Naive thymus-derived CD4-positive, alpha-beta T cell (primary cell): ENCODE measurements at regions not wholly inside any gene's neighbourhood (a gene's known extent, or its start where the extent isn't known, plus 50 kb on each side); places are given as distances from the start of the nearest gene placed in this dataset.

Experiments
- ATAC-seq: fragments of 150-1000 bp; cut with Tn5 transposase; 2 replicates; pipeline ENCODE4 v1.10.0; 2021; ENCODE audit warnings: mild to moderate bottlenecking, moderate library complexity
- CTCF ChIA-PET: fragments of 350-600 bp; sonication (Branson Sonifier 250); formaldehyde crosslinking; loops from one replicate; lab custom pipeline; 2021; ENCODE audit warnings: antibody characterized with exemption; lab: Charles Lee
- POLR2A ChIA-PET: fragments of 350-600 bp; sonication (Branson Sonifier 250); formaldehyde crosslinking; loops from one replicate; lab custom pipeline; 2021; ENCODE audit warnings: antibody characterized with exemption, inconsistent platforms; lab: Charles Lee
- DNase-seq, 9 donors: peaks; one replicate each; pipeline versions ENCODE4 v3.0.0 to v3.0.0-alpha.2; 2020 to 2022; ENCODE audit warnings: mixed read lengths in 1 of 9
- H3K27ac ChIP-seq: one replicate; pipeline ENCODE4 v1.7.0; 2013; ENCODE audit warnings: mild to moderate bottlenecking, low read depth, low read length, moderate library complexity
- H3K27me3 ChIP-seq, 2 donors: one replicate each; pipeline ENCODE4 v1.7.0; 2013; ENCODE audit warnings: low read length in 2 of 2, mild to moderate bottlenecking in 2 of 2, moderate library complexity in 2 of 2; ENCODE audit not compliant: control insufficient read depth in 2 of 2, insufficient read depth in 2 of 2
- H3K36me3 ChIP-seq, 3 experiments: 1 replicate in 2 of 3; 2 replicates in 1 of 3; pipeline ENCODE4 v1.7.0; 2013; ENCODE audit warnings: low read length in 3 of 3, mild to moderate bottlenecking in 3 of 3, moderate library complexity in 1 of 3; ENCODE audit not compliant: insufficient read depth in 3 of 3, control insufficient read depth in 2 of 3
- H3K4me1 ChIP-seq, 2 donors: one replicate each; pipeline ENCODE4 v1.7.0; 2013; ENCODE audit warnings: low read length in 2 of 2, mild to moderate bottlenecking in 2 of 2, moderate library complexity in 1 of 2; ENCODE audit not compliant: control insufficient read depth in 2 of 2, insufficient read depth in 2 of 2
- H3K4me3 ChIP-seq: 2 replicates; pipeline ENCODE4 v1.7.0; 2013; ENCODE audit warnings: mild to moderate bottlenecking, low read length
- H3K9me3 ChIP-seq, 3 experiments: 1 replicate in 2 of 3; 2 replicates in 1 of 3; pipeline ENCODE4 v1.7.0; 2013; ENCODE audit warnings: low read length in 3 of 3; ENCODE audit not compliant: control insufficient read depth in 2 of 3
- H3K27ac Mint-ChIP-seq, 9 donors: one replicate each; pipeline ENCODE4 v1.8.0; 2020 to 2022; ENCODE audit warnings: mixed read lengths in 9 of 9, mild to moderate bottlenecking in 8 of 9, moderate library complexity in 5 of 9, inconsistent platforms in 2 of 9
- H3K27me3 Mint-ChIP-seq, 5 donors: one replicate each; pipeline ENCODE4 v1.8.0; 2021 to 2022; ENCODE audit warnings: mixed read lengths in 5 of 5, mild to moderate bottlenecking in 1 of 5
- H3K36me3 Mint-ChIP-seq, 5 donors: one replicate each; pipeline ENCODE4 v1.8.0; 2020 to 2022; ENCODE audit warnings: mixed read lengths in 5 of 5, mild to moderate bottlenecking in 3 of 5, inconsistent platforms in 1 of 5
- H3K4me1 Mint-ChIP-seq, 7 donors: one replicate each; pipeline ENCODE4 v1.8.0; 2020 to 2022; ENCODE audit warnings: mixed read lengths in 7 of 7, mild to moderate bottlenecking in 3 of 7, inconsistent platforms in 1 of 7
- H3K4me3 Mint-ChIP-seq, 10 donors: one replicate each; pipeline ENCODE4 v1.8.0; 2020 to 2022; ENCODE audit warnings: mild to moderate bottlenecking in 10 of 10, mixed read lengths in 10 of 10, moderate library complexity in 6 of 10, inconsistent platforms in 2 of 10
- H3K9me3 Mint-ChIP-seq, 11 donors: one replicate each; pipeline ENCODE4 v1.8.0; 2020 to 2022; ENCODE audit warnings: mixed read lengths in 11 of 11, mild to moderate bottlenecking in 4 of 11, inconsistent platforms in 1 of 11, moderate library complexity in 1 of 11
- intact Hi-C, 2 donors: fragments of 100-400 bp; cut with micrococcal nuclease; formaldehyde crosslinking; loops; one replicate each; pipeline ENCODE4 v1.15.1; 2023

DNA sequence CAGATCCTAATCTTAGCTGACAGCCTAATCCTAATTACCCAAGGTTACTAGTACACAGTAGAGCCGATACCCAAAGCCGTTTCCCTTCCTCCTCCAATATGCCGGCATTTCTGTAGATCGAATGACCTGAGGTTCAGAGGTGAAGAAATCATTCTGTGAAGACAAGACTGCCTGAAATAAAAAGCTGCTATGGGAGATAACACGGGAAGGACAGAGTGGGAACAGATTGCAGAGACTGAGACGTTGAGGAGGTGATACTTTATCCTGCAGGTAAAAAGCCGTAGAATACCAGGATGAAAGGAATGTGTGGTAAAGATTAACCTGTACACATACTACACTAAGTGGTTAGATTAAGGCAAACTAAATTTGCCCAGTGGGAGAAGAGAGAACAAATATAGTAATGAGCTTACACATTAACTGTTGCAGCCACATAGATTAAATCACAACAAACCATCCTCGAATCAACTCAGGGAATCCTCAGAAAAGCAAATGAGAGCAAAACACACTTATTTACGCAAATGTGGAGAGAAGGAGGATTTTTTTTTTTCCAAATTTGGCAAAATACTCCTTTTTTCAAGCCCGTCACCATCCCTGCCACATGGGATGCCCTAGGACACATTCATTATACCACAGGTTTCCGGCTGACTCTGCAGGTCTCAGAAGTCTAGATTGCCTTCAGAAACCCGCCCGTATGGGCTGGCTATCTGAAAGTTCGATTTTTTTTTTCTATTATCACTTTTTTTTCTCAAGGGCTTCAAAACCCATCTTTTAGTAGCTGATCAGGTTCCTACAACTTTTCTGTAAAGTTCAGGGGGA, 188.0 kb downstream of the TTC8 start:
- Mint-ChIP-seq H3K9me3 (no peaks in the 10 kb centered on the region), H3K27me3 (peaks cover 14 to 24% (median 15%) of the 10 kb centered on the region in 5 donors), H3K4me3 (no peak overlapping the region), H3K36me3 (no peaks in the 10 kb centered on the region), H3K27ac (no peak overlapping the region), H3K4me1 (peaks cover 0 to 4% (median 0%) of the 10 kb centered on the region in 7 donors)
- H3K4me3 ChIP-seq, result no peak overlapping the region
- no peaks in the 10 kb centered on the region for H3K4me1 ChIP-seq
- H3K9me3 ChIP-seq, result no peaks in the 10 kb centered on the region
- ATAC-seq, result no peak
- no peak for DNase-seq
- intact Hi-C loops, result loop anchor here (2.0 to 10.0 kb wide), 4 partner anchors 345 to 520 kb away; no protein-coding TSS in a partner anchor
- H3K27me3 ChIP-seq, result no peaks in the 10 kb centered on the region
- H3K27ac ChIP-seq, result no peak overlapping the region
- ChIA-PET CTCF (interaction anchor here (0.6 kb wide), 1 partner anchor 228 kb away, joined by 4 read pairs; no protein-coding TSS in a partner anchor), POLR2A (no interaction called here)
- no peaks in the 10 kb centered on the region for H3K36me3 ChIP-seq

DNA sequence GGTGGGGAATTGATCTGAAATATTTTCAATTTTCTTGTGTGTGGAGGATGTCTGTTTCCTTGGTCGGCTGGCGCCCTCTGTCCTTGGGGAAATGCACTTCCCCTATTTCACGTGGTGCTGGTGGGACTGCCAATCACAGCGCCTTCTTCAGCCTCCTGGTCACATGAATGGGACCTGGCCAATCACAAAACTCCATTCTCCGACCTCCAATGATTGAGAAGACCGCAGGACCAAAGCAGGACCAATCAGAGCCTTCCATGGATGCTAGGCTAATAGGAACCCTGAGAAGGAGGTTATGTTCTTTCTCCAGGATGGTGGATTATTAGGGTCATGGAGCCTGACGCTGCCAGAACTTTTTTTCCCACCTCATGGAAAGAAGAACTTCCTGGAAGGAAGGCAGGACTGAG, 188.7 kb downstream of the TTC8 start:
- CTCF ChIA-PET, result interaction anchor here (0.6 kb wide), 1 partner anchor 228 kb away, joined by 4 read pairs; no protein-coding TSS in a partner anchor
- Histone ChIP-seq H3K27ac (no peak overlapping the region), H3K36me3 (no peaks in the 10 kb centered on the region), H3K27me3 (no peaks in the 10 kb centered on the region), H3K4me3 (no peak overlapping the region), H3K9me3 (no peaks in the 10 kb centered on the region), H3K4me1 (no peaks in the 10 kb centered on the region)
- Mint-ChIP-seq H3K4me1 (peaks cover 0 to 4% (median 0%) of the 10 kb centered on the region in 7 donors), H3K27me3 (peaks cover 14 to 24% (median 15%) of the 10 kb centered on the region in 5 donors), H3K9me3 (no peaks in the 10 kb centered on the region), H3K36me3 (no peaks in the 10 kb centered on the region), H3K4me3 (no peak overlapping the region), H3K27ac (no peak overlapping the region)
- ATAC-seq (no peak), DNase-seq (peak in 1 of 9 donors; percentile 12)
- intact Hi-C loops, result loop anchor here (2.0 to 10.0 kb wide), 4 partner anchors 346 to 521 kb away; no protein-coding TSS in a partner anchor
- POLR2A ChIA-PET, result no interaction called here

DNA sequence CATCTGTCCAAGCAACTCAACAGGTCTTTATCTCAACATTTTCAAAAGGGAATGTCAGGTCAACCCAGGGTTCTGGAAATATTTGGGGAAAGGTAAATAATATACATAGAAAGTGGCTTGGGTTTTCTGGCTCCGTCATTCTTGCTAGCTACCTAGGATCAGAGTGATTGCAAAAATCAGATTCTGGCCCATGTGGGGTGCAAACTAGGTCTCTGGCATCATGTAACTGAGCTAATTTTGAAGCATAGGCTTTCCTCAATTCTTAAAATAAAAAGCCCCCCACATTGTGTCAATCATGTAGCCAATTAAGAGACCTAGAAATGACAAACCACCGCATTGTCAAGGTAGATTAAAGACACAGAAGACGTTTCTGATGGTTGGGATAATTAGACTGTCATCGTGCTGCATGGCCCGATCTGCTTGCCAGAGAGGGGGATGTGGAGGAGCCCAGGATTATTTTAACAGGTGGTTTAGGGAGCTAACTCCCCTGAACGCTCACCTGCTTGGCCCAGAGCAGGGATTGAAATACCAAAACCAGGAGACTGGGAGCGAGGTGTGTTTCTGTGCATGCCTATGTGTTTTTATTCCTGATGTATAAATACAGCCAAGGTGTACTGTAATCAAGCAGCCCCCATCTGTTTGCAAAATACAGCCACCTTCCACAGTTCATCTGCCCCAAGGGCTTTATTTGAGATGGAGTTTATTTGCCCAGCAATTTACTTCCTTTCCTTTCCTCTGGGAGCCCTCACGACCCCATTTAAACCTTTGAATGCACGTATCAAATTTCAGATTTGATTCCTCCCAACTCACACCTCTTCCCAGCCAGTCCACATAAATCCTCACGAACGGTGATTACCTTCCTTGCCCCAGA, 189.5 kb downstream of the TTC8 start:
- no peak overlapping the region for H3K4me3 Mint-ChIP-seq
- no peak overlapping the region for H3K27ac ChIP-seq
- ChIA-PET POLR2A (no interaction called here), CTCF (no interaction called here)
- H3K4me1 Mint-ChIP-seq, result peaks cover 0 to 4% (median 0%) of the 10 kb centered on the region in 7 donors
- no peak overlapping the region for H3K4me3 ChIP-seq
- H3K36me3 Mint-ChIP-seq, result no peaks in the 10 kb centered on the region
- ATAC-seq (no peak), DNase-seq (no peak)
- no peaks in the 10 kb centered on the region for H3K9me3 Mint-ChIP-seq
- intact Hi-C loops, result loop anchor here (2.0 to 10.0 kb wide), 4 partner anchors 347 to 522 kb away; no protein-coding TSS in a partner anchor
- H3K9me3 ChIP-seq, result no peaks in the 10 kb centered on the region
- no peaks in the 10 kb centered on the region for H3K4me1 ChIP-seq
- peaks cover 14 to 24% (median 16%) of the 10 kb centered on the region in 5 donors for H3K27me3 Mint-ChIP-seq
- H3K36me3 ChIP-seq, result no peaks in the 10 kb centered on the region
- H3K27me3 ChIP-seq, result no peaks in the 10 kb centered on the region
- H3K27ac Mint-ChIP-seq, result no peak overlapping the region

- Histone ChIP-seq H3K9me3 (no peaks in the 10 kb centered on the region), H3K36me3 (no peaks in the 10 kb centered on the region), H3K27me3 (no peaks in the 10 kb centered on the region), H3K27ac (no peak overlapping the region), H3K4me1 (no peaks in the 10 kb centered on the region), H3K4me3 (no peak overlapping the region)
- intact Hi-C loops, result loop anchor here (5.0 to 10.0 kb wide), 3 partner anchors 347 to 522 kb away; no protein-coding TSS in a partner anchor
- H3K27ac Mint-ChIP-seq, result no peak overlapping the region
- ChIA-PET CTCF (no interaction called here), POLR2A (no interaction called here)
- H3K4me3 Mint-ChIP-seq, result no peak overlapping the region
- ATAC-seq, result no peak
- H3K9me3 Mint-ChIP-seq, result no peaks in the 10 kb centered on the region
- no peaks in the 10 kb centered on the region for H3K36me3 Mint-ChIP-seq
- peaks cover 14 to 25% (median 19%) of the 10 kb centered on the region in 5 donors for H3K27me3 Mint-ChIP-seq
- H3K4me1 Mint-ChIP-seq, result peaks cover 0 to 4% (median 0%) of the 10 kb centered on the region in 7 donors
- no peak for DNase-seq
Measured at GRCh38 chr14:89014569-89014850, 190.1 kb downstream of the TTC8 start.

DNA sequence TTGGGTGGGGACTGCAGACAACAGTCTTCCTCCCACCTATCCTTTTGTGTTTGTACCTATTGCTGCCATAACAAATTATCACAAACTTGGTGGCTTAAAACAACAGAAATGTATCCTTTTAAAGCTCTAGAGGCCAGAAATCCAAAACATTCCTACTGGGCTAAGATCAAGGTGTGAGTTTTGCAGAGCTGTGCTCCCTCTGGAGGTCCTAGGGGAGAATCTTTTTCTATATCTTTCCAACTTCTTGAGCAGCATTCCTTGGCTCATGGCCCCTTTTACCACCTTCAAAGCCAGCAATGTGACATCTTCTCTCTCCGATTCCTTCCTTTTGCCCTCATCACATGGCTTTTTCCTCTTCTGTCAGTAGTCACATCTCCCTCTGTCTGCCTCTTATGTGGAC, 190.6 kb downstream of the TTC8 start:
- ATAC-seq, result no peak

GRCh38 chr14:89017417-89017816, 193.0 kb downstream of the TTC8 start:
- H3K27ac Mint-ChIP-seq, result no peak overlapping the region
- Histone ChIP-seq H3K4me1 (no peaks in the 10 kb centered on the region), H3K27ac (no peak overlapping the region), H3K9me3 (no peaks in the 10 kb centered on the region), H3K4me3 (no peak overlapping the region), H3K27me3 (no peaks in the 10 kb centered on the region), H3K36me3 (no peaks in the 10 kb centered on the region)
- peaks cover 22 to 39% (median 32%) of the 10 kb centered on the region in 5 donors for H3K27me3 Mint-ChIP-seq
- no peaks in the 10 kb centered on the region for H3K9me3 Mint-ChIP-seq
- ChIA-PET POLR2A (no interaction called here), CTCF (no interaction called here)
- H3K4me1 Mint-ChIP-seq, result peaks cover 0 to 4% (median 0%) of the 10 kb centered on the region in 7 donors
- no peak for ATAC-seq
- intact Hi-C loops, result loop anchor here in 1 of 2 donors (10.0 kb wide), 1 partner anchor 353 kb away; no protein-coding TSS in a partner anchor
- H3K4me3 Mint-ChIP-seq, result no peak overlapping the region
- H3K36me3 Mint-ChIP-seq, result no peaks in the 10 kb centered on the region
- DNase-seq, result no peak

More for the DNA sequence above, 190.6 kb downstream of the TTC8 start:
- H3K4me1 Mint-ChIP-seq, result peaks cover 0 to 4% (median 0%) of the 10 kb centered on the region in 7 donors
- H3K4me3 ChIP-seq, result no peak overlapping the region
- no peak overlapping the region for H3K27ac Mint-ChIP-seq
- H3K27me3 Mint-ChIP-seq, result peaks cover 14 to 27% (median 19%) of the 10 kb centered on the region in 5 donors
- ChIA-PET POLR2A (no interaction called here), CTCF (no interaction called here)
- H3K9me3 ChIP-seq, result no peaks in the 10 kb centered on the region
- no peaks in the 10 kb centered on the region for H3K36me3 ChIP-seq
- DNase-seq, result no peak
- intact Hi-C loops, result loop anchor here in 1 of 2 donors (10.0 kb wide), 1 partner anchor 350 kb away; no protein-coding TSS in a partner anchor
- no peaks in the 10 kb centered on the region for H3K4me1 ChIP-seq
- no peaks in the 10 kb centered on the region for H3K9me3 Mint-ChIP-seq
- H3K27ac ChIP-seq, result no peak overlapping the region
- H3K27me3 ChIP-seq, result no peaks in the 10 kb centered on the region
- no peak overlapping the region for H3K4me3 Mint-ChIP-seq
- no peaks in the 10 kb centered on the region for H3K36me3 Mint-ChIP-seq
